IMR-90 (cell line): ENCODE measurements at regions not wholly inside any gene's neighbourhood (a gene's known extent, or its start where the extent isn't known, plus 50 kb on each side); places are given as distances from the start of the nearest gene placed in this dataset.

Source experiments
- ATAC-seq: fragments of 200-7000 bp; cut with Tn5 transposase; 2 replicates; pipeline ENCODE4 v1.9.1; 2020; ENCODE audit warnings: low read depth, mild to moderate bottlenecking, moderate library complexity
- BruUV-seq: library from RNA; stranded (reverse); fragments of 400-500 nt; replicated peaks from 2 replicates; lab custom pipeline; 2021; lab: Mats Ljungman, UMichigan
- CTCF ChIA-PET: fragments of 300-600 bp; formaldehyde crosslinking; extraction: SDS; loops from one replicate; lab custom pipeline; 2021; ENCODE audit warnings: antibody characterized with exemption; lab: Yijun Ruan, JAX
- POLR2A ChIA-PET: fragments of 300-600 bp; sonication (Branson Sonifier 250); formaldehyde crosslinking; loops from one replicate; lab custom pipeline; 2022; ENCODE audit warnings: antibody characterized with exemption; ENCODE audit not compliant: unreplicated experiment; lab: Charles Lee
- DNase-seq: peaks from one replicate; pipeline ENCODE4 v3.0.0; 2013
- H2AFZ ChIP-seq: replicated peaks from 2 replicates; pipeline ENCODE3; 2013; ENCODE audit warnings: low read length, mild to moderate bottlenecking; ENCODE audit not compliant: poor library complexity
- H2AK5ac ChIP-seq: 2 replicates; pipeline ENCODE4 v1.6.1; 2013; ENCODE audit warnings: low read depth, low read length, inconsistent platforms
- H2AK9ac ChIP-seq: replicated peaks from 2 replicates; pipeline ENCODE3; 2013; ENCODE audit warnings: mild to moderate bottlenecking, low read depth, low read length, moderate library complexity; ENCODE audit not compliant: poor library complexity
- H2BK120ac ChIP-seq: 2 replicates; pipeline ENCODE4 v1.6.1; 2013; ENCODE audit warnings: low read depth, low read length, inconsistent platforms
- H2BK15ac ChIP-seq: 3 replicates; pipeline ENCODE4 v1.6.1; 2013; ENCODE audit warnings: low read depth, low read length, inconsistent platforms
- H2BK20ac ChIP-seq: 2 replicates; pipeline ENCODE4 v1.6.1; 2013; ENCODE audit warnings: low read depth, mild to moderate bottlenecking, inconsistent platforms, low read length, moderate library complexity
- H2BK5ac ChIP-seq: 2 replicates; pipeline ENCODE4 v1.6.1; 2013; ENCODE audit warnings: mild to moderate bottlenecking, low read depth, low read length, inconsistent platforms; ENCODE audit not compliant: poor library complexity, severe bottlenecking
- H3K14ac ChIP-seq: replicated peaks from 2 replicates; pipeline ENCODE4 v1.6.1; 2013; ENCODE audit warnings: low read depth, low read length, inconsistent platforms
- H3K18ac ChIP-seq: 2 replicates; pipeline ENCODE4 v1.6.1; 2013; ENCODE audit warnings: low read depth, low read length, control low read depth
- H3K23ac ChIP-seq: 2 replicates; pipeline ENCODE4 v1.6.1; 2013; ENCODE audit warnings: low read depth, low read length, inconsistent platforms
- H3K27ac ChIP-seq: 2 replicates; pipeline ENCODE4 v1.5.1; 2013; ENCODE audit warnings: mild to moderate bottlenecking, control low read depth, low read length; ENCODE audit not compliant: insufficient read depth
- H3K27me3 ChIP-seq: 2 replicates; pipeline ENCODE4 v1.6.1; 2013; ENCODE audit warnings: low read length; ENCODE audit not compliant: control insufficient read depth, insufficient read depth
- H3K36me3 ChIP-seq: 2 replicates; pipeline ENCODE4 v1.6.1; 2013; ENCODE audit warnings: low read length, mixed read lengths; ENCODE audit not compliant: control insufficient read depth, insufficient read depth
- H3K4ac ChIP-seq: 2 replicates; pipeline ENCODE4 v1.6.1; 2013; ENCODE audit warnings: low read depth, low read length, inconsistent platforms
- H3K4me1 ChIP-seq: 2 replicates; pipeline ENCODE4 v1.6.1; 2013; ENCODE audit warnings: low read length, mixed read lengths; ENCODE audit not compliant: control insufficient read depth, insufficient read depth
- H3K4me2 ChIP-seq: 2 replicates; pipeline ENCODE4 v1.6.1; 2013; ENCODE audit warnings: low read depth, mild to moderate bottlenecking, control low read depth, low read length, moderate library complexity
- H3K4me3 ChIP-seq: 2 replicates; pipeline ENCODE4 v1.5.1; 2013; ENCODE audit warnings: low read depth, mild to moderate bottlenecking, control low read depth, low read length, moderate library complexity; ENCODE audit not compliant: insufficient read depth
- H3K56ac ChIP-seq: 2 replicates; pipeline ENCODE4 v1.6.1; 2013; ENCODE audit warnings: low read length, inconsistent platforms; ENCODE audit not compliant: insufficient read depth; ENCODE audit errors: extremely low read depth
- H3K79me1 ChIP-seq, 2 experiments: 2 replicates each; pipeline ENCODE4 v1.6.1; 2013; ENCODE audit warnings: low read length in 2 of 2, inconsistent platforms in 1 of 2, low read depth in 1 of 2
- H3K9ac ChIP-seq: 2 replicates; pipeline ENCODE4 v1.6.1; 2013; ENCODE audit warnings: low read depth, low read length, control low read depth
- H3K9me1 ChIP-seq: 2 replicates; pipeline ENCODE4 v1.6.1; 2013; ENCODE audit warnings: low read length, inconsistent platforms; ENCODE audit not compliant: insufficient read depth
- H3K9me3 ChIP-seq: 2 replicates; pipeline ENCODE4 v1.6.1; 2013; ENCODE audit warnings: low read length; ENCODE audit not compliant: control insufficient read depth, insufficient read depth
- H4K20me1 ChIP-seq: 2 replicates; pipeline ENCODE4 v1.6.1; 2013; ENCODE audit warnings: low read length, inconsistent platforms; ENCODE audit not compliant: insufficient read depth
- H4K5ac ChIP-seq: 2 replicates; pipeline ENCODE4 v1.6.1; 2013; ENCODE audit warnings: mild to moderate bottlenecking, low read depth, low read length, control low read depth
- H4K8ac ChIP-seq, 2 experiments: 2 replicates each; pipeline ENCODE4 v1.6.1; 2013; ENCODE audit warnings: low read depth in 2 of 2, low read length in 2 of 2, control low read depth in 1 of 2, inconsistent platforms in 1 of 2
- H4K91ac ChIP-seq: 2 replicates; pipeline ENCODE4 v1.6.1; 2013; ENCODE audit warnings: low read depth, low read length, inconsistent platforms; ENCODE audit not compliant: insufficient read depth
- BHLHE40 ChIP-seq: fragments of 150-350 bp; IDR thresholded peaks from 2 replicates; pipeline ENCODE4 v1.6.1; 2016; ENCODE audit warnings: mild to moderate bottlenecking, low read depth, low read length
- MAZ ChIP-seq: IDR thresholded peaks from 2 replicates; pipeline ENCODE4 v1.6.1; 2012; ENCODE audit warnings: low read depth, mild to moderate bottlenecking, low read length, improper control_type of control experiment, moderate library complexity, borderline replicate concordance
- NFE2L2 ChIP-seq: fragments of 150-350 bp; IDR thresholded peaks from 2 replicates; pipeline ENCODE4 v1.6.1; 2016; ENCODE audit warnings: low read depth, mild to moderate bottlenecking, low read length
- RAD21 ChIP-seq: IDR thresholded peaks from 2 replicates; pipeline ENCODE4 v1.6.1; 2012; ENCODE audit warnings: low read length, improper control_type of control experiment
- RCOR1 ChIP-seq: IDR thresholded peaks from 2 replicates; pipeline ENCODE4 v1.6.1; 2012; ENCODE audit warnings: mild to moderate bottlenecking, low read length, improper control_type of control experiment; ENCODE audit not compliant: insufficient replicate concordance
- RFX5 ChIP-seq: IDR thresholded peaks from 2 replicates; pipeline ENCODE4 v1.8.0; 2012; ENCODE audit warnings: low read depth, mild to moderate bottlenecking, low read length, moderate library complexity
- WGBS, 2 experiments: methylation state at CpG; one replicate each; pipeline versions ENCODE4 v1.1.5 to v1.1.7; 2013; ENCODE audit warnings: missing lambda C conversion rate in 2 of 2; ENCODE audit not compliant: insufficient read length in 1 of 2; ENCODE audit errors: extremely low coverage in 2 of 2; 5-methylcytosine and 5-hydroxymethylcytosine counted together
- dilution Hi-C: fragments of 300-500 bp; cut with HindIII; formaldehyde crosslinking; loops from one replicate; pipeline ENCODE4 v1.14.3; 2018; ENCODE audit warnings: low sequenced_read_pairs; ENCODE audit not compliant: unreplicated experiment
- in situ Hi-C: fragments of 300-500 bp; cut with MboI; formaldehyde crosslinking; loops from 3 replicates; pipeline ENCODE4 v1.14.3; 2019; ENCODE audit warnings: low sequenced_read_pairs, inconsistent platforms, mixed read lengths
- intact Hi-C: fragments of 100-400 bp; cut with micrococcal nuclease; formaldehyde crosslinking; loops from 2 replicates; pipeline ENCODE4 v1.10.0; 2022
- TF ChIP-seq, protein P1 (sequence below): fragments of 150-350 bp; IDR thresholded peaks from 2 replicates; pipeline ENCODE4 v1.6.1; 2017; ENCODE audit warnings: mild to moderate bottlenecking, antibody characterized with exemption, low read length, low read depth
- TF ChIP-seq, protein P2 (sequence below): conservative IDR thresholded peaks from 2 replicates; pipeline ENCODE4 v1.5.1; 2012; ENCODE audit warnings: mild to moderate bottlenecking, low read depth, low read length, improper control_type of control experiment

DNA sequence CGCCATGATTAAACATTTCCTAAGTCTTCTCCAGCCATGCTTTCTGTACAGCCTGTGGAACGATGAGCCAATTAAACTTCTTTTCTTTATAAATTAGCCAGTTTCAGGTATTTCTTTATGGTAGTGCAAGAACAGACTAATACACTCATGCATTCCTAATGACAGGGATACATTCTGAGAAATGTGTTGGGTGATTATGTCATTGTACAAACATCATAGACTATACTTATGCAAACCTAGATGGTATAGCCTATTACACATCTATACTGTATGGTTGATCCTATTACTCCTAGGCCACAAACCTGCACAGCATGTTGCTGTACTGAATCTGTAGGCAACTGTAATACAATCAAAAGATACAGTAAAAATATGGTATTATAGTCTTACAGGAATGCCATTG lies 83.1 kb downstream of the ATOH1 start:
- no peak overlapping the region for H4K5ac ChIP-seq
- WGBS, 2 experiments = no CpG with 5 or more reads among the region's 2 CpGs

More for the DNA sequence above, 83.1 kb downstream of the ATOH1 start:
- H3K9me3 ChIP-seq = no peaks in the 10 kb centered on the region
- no peak overlapping the region for H2BK15ac ChIP-seq
- CTCF ChIA-PET = no interaction called here
- H3K4me3 ChIP-seq = no peak overlapping the region
- intact Hi-C loops = no loop called here
- H2BK120ac ChIP-seq = no peak overlapping the region
- no peak overlapping the region for H2AK9ac ChIP-seq
- in situ Hi-C loops = no loop called here
- no peak overlapping the region for H2AFZ ChIP-seq
- TF ChIP-seq RAD21 = no peak
- TF ChIP-seq MAZ = no peak
- no peak for TF ChIP-seq NFE2L2
- TF ChIP-seq RFX5 = no peak
- TF ChIP-seq, protein P1, sequence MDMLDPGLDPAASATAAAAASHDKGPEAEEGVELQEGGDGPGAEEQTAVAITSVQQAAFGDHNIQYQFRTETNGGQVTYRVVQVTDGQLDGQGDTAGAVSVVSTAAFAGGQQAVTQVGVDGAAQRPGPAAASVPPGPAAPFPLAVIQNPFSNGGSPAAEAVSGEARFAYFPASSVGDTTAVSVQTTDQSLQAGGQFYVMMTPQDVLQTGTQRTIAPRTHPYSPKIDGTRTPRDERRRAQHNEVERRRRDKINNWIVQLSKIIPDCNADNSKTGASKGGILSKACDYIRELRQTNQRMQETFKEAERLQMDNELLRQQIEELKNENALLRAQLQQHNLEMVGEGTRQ = no peak
- TF ChIP-seq, protein P2, sequence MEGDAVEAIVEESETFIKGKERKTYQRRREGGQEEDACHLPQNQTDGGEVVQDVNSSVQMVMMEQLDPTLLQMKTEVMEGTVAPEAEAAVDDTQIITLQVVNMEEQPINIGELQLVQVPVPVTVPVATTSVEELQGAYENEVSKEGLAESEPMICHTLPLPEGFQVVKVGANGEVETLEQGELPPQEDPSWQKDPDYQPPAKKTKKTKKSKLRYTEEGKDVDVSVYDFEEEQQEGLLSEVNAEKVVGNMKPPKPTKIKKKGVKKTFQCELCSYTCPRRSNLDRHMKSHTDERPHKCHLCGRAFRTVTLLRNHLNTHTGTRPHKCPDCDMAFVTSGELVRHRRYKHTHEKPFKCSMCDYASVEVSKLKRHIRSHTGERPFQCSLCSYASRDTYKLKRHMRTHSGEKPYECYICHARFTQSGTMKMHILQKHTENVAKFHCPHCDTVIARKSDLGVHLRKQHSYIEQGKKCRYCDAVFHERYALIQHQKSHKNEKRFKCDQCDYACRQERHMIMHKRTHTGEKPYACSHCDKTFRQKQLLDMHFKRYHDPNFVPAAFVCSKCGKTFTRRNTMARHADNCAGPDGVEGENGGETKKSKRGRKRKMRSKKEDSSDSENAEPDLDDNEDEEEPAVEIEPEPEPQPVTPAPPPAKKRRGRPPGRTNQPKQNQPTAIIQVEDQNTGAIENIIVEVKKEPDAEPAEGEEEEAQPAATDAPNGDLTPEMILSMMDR = no peak
- no peak for TF ChIP-seq RCOR1
- no peak for TF ChIP-seq BHLHE40
- no TSS peak for BruUV-seq
- no peak overlapping the region for H2BK20ac ChIP-seq
- ATAC-seq (no peak), DNase-seq (no peak)
- no peaks in the 10 kb centered on the region for H3K27me3 ChIP-seq
- no peaks in the 10 kb centered on the region for H3K36me3 ChIP-seq
- no peak overlapping the region for H3K4me2 ChIP-seq
- H3K9ac ChIP-seq = no peak overlapping the region
- dilution Hi-C loops = no loop called here
- H3K4me1 ChIP-seq = no peaks in the 10 kb centered on the region
- H2AK5ac ChIP-seq = no peak overlapping the region
- no peak overlapping the region for H4K8ac ChIP-seq
- H3K23ac ChIP-seq = no peak overlapping the region
- no peak overlapping the region for H3K56ac ChIP-seq
- H3K18ac ChIP-seq = no peak overlapping the region
- no peak overlapping the region for H2BK5ac ChIP-seq
- no peak overlapping the region for H3K4ac ChIP-seq
- no peaks in the 10 kb centered on the region for H3K9me1 ChIP-seq
- no peak overlapping the region for H3K27ac ChIP-seq
- POLR2A ChIA-PET = no interaction called here
- no peaks in the 10 kb centered on the region for H4K20me1 ChIP-seq
- H4K91ac ChIP-seq = no peak overlapping the region
- no peak overlapping the region for H3K14ac ChIP-seq
- H3K79me1 ChIP-seq = no peaks in the 10 kb centered on the region
